Tibial nerve (tissue), 4 donors: ENCODE measurements at regions not wholly inside any gene's neighbourhood (a gene's known extent, or its start where the extent isn't known, plus 50 kb on each side); places are given as distances from the start of the nearest gene placed in this dataset.

ENCODE experiments used
- DNase-seq, 2 donors: peaks; one replicate each; pipeline ENCODE4 v3.0.0-alpha.2; 2019; ENCODE audit warnings: low spot score in 2 of 2
- H3K27ac ChIP-seq, 4 donors: fragments of 200-600 bp; sonication (generic) in 3 of 4; one replicate each; pipeline ENCODE4 v1.5.1; 2017 to 2019; ENCODE audit warnings: mild to moderate bottlenecking in 1 of 4
- H3K27me3 ChIP-seq, 2 donors: fragments of 200-600 bp; sonication (generic) in 1 of 2; one replicate each; pipeline versions ENCODE4 v1.5.1 to v1.6.0; 2017 to 2019
- H3K36me3 ChIP-seq, 3 donors: fragments of 200-600 bp; sonication (generic); one replicate each; pipeline ENCODE4 v1.5.1; 2018 to 2019
- H3K4me1 ChIP-seq, 4 donors: fragments of 200-600 bp; sonication (generic) in 3 of 4; one replicate each; pipeline ENCODE4 v1.5.1; 2017 to 2019
- H3K4me3 ChIP-seq, 4 donors: fragments of 200-600 bp; sonication (generic) in 3 of 4; one replicate each; pipeline ENCODE4 v1.5.1; 2017 to 2019; ENCODE audit warnings: mild to moderate bottlenecking in 1 of 4, moderate library complexity in 1 of 4
- H3K9me3 ChIP-seq, 4 donors: fragments of 200-600 bp; sonication (generic) in 3 of 4; one replicate each; pipeline ENCODE4 v1.5.1; 2017 to 2019
- CTCF ChIP-seq, 5 experiments: fragments of 200-600 bp in 3 of 5; fragments of 450-650 bp in 2 of 5; sonication (generic) in 3 of 5; IDR thresholded peaks; one replicate each; pipeline ENCODE4 v1.5.1; 2016 to 2019; ENCODE audit warnings: antibody characterized with exemption in 5 of 5, mild to moderate bottlenecking in 3 of 5, moderate library complexity in 2 of 5
- EP300 ChIP-seq, 2 donors: sonication (generic); formaldehyde crosslinking; IDR thresholded peaks; one replicate each; pipeline ENCODE4 v1.6.1; 2017; ENCODE audit warnings: antibody characterized with exemption in 2 of 2, mild to moderate bottlenecking in 1 of 2
- POLR2A ChIP-seq, 2 donors: fragments of 450-650 bp; IDR thresholded peaks; one replicate each; pipeline ENCODE4 v1.6.1; 2017; ENCODE audit warnings: antibody characterized with exemption in 2 of 2, mild to moderate bottlenecking in 2 of 2, moderate library complexity in 2 of 2
- WGBS, 2 donors: methylation state at CpG; one replicate each; pipeline ENCODE4 v1.1.5; 2018; 5-methylcytosine and 5-hydroxymethylcytosine counted together

- DNase-seq, result no peak
- no peak overlapping the region for H3K4me3 ChIP-seq
- no peaks in the 10 kb centered on the region for H3K9me3 ChIP-seq
- WGBS, 2 donors, result 78 to 80% methylated on average over 3 of the region's 3 CpGs
- no peaks in the 10 kb centered on the region for H3K4me1 ChIP-seq
- H3K27ac ChIP-seq, result no peak overlapping the region
- TF ChIP-seq EP300 (IDR thresholded peaks at IDR 0.05) (no peak), CTCF (IDR thresholded peaks at IDR 0.05) (no peak), POLR2A (IDR thresholded peaks at IDR 0.05) (no peak)
- no peaks in the 10 kb centered on the region for H3K36me3 ChIP-seq
- no peaks in the 10 kb centered on the region for H3K27me3 ChIP-seq
Measured at GRCh38 chr2:30315391-30316063, 84.2 kb downstream of the LBH start.

- H3K27ac ChIP-seq, result no peak overlapping the region
- no peaks in the 10 kb centered on the region for H3K4me1 ChIP-seq
- 91 to 100% methylated on average over 2 of the region's 2 CpGs for WGBS, 2 donors
- H3K4me3 ChIP-seq, result no peak overlapping the region
- TF ChIP-seq EP300 (IDR thresholded peaks at IDR 0.05) (no peak), CTCF (IDR thresholded peaks at IDR 0.05) (no peak), POLR2A (IDR thresholded peaks at IDR 0.05) (no peak)
- no peaks in the 10 kb centered on the region for H3K27me3 ChIP-seq
- no peaks in the 10 kb centered on the region for H3K36me3 ChIP-seq
- no peak for DNase-seq
- H3K9me3 ChIP-seq, result no peaks in the 10 kb centered on the region
Measured at GRCh38 chr2:30316408-30316807, 85.1 kb downstream of the LBH start.

- H3K9me3 ChIP-seq, result no peaks in the 10 kb centered on the region
- TF ChIP-seq CTCF (IDR thresholded peaks at IDR 0.05) (no peak), POLR2A (IDR thresholded peaks at IDR 0.05) (no peak), EP300 (IDR thresholded peaks at IDR 0.05) (no peak)
- no peaks in the 10 kb centered on the region for H3K27me3 ChIP-seq
- no peaks in the 10 kb centered on the region for H3K4me1 ChIP-seq
- no peak for DNase-seq
- 81 to 83% methylated on average over 8 of the region's 8 CpGs for WGBS, 2 donors
- H3K4me3 ChIP-seq, result no peak overlapping the region
- no peaks in the 10 kb centered on the region for H3K36me3 ChIP-seq
- H3K27ac ChIP-seq, result no peak overlapping the region
Measured at GRCh38 chr2:30318987-30319782, 87.9 kb downstream of the LBH start.

GRCh38 chr2:30321466-30321865, 90.1 kb downstream of the LBH start:
- Histone ChIP-seq H3K4me1 (no peaks in the 10 kb centered on the region), H3K4me3 (no peak overlapping the region), H3K9me3 (no peaks in the 10 kb centered on the region), H3K36me3 (no peaks in the 10 kb centered on the region), H3K27ac (no peak overlapping the region), H3K27me3 (no peaks in the 10 kb centered on the region)
- TF ChIP-seq CTCF (IDR thresholded peaks at IDR 0.05), result no peak
- TF ChIP-seq EP300 (IDR thresholded peaks at IDR 0.05), result no peak
- WGBS, 2 donors, result 69 to 72% methylated on average over 3 of the region's 3 CpGs
- DNase-seq, result no peak

GRCh38 chr2:30323499-30323898, 92.2 kb downstream of the LBH start:
- 88 to 89% methylated on average over 6 to 7 of the region's 7 CpGs for WGBS, 2 donors
- no peak overlapping the region for H3K4me3 ChIP-seq
- TF ChIP-seq POLR2A (IDR thresholded peaks at IDR 0.05), result no peak
- TF ChIP-seq EP300 (IDR thresholded peaks at IDR 0.05), result no peak
- TF ChIP-seq CTCF (IDR thresholded peaks at IDR 0.05), result no peak
- H3K36me3 ChIP-seq, result no peaks in the 10 kb centered on the region
- H3K4me1 ChIP-seq, result no peaks in the 10 kb centered on the region
- no peaks in the 10 kb centered on the region for H3K9me3 ChIP-seq
- H3K27ac ChIP-seq, result no peak overlapping the region
- no peaks in the 10 kb centered on the region for H3K27me3 ChIP-seq
- DNase-seq, result no peak
